Ishikawa (cell line): ENCODE measurements at regions not wholly inside any gene's neighbourhood (a gene's known extent, or its start where the extent isn't known, plus 50 kb on each side); places are given as distances from the start of the nearest gene placed in this dataset.

Experiments used
- CEBPB ChIP-seq: IDR thresholded peaks from 2 replicates; pipeline ENCODE4 v1.6.1; 2012
- CREB1 ChIP-seq: IDR thresholded peaks from 2 replicates; pipeline ENCODE4 v1.6.1; 2012; ENCODE audit warnings: low read depth
- EGR1 ChIP-seq: IDR thresholded peaks from 2 replicates; pipeline ENCODE4 v1.6.1; 2012
- EP300 ChIP-seq: IDR thresholded peaks from 2 replicates; pipeline ENCODE4 v1.6.1; 2012; ENCODE audit warnings: borderline replicate concordance
- FOXM1 ChIP-seq: IDR thresholded peaks from 2 replicates; pipeline ENCODE4 v1.6.1; 2012; ENCODE audit warnings: low read depth, borderline replicate concordance
- MAX ChIP-seq: IDR thresholded peaks from 2 replicates; pipeline ENCODE4 v1.6.1; 2012
- NFIC ChIP-seq: IDR thresholded peaks from 2 replicates; pipeline ENCODE4 v1.6.1; 2012
- RAD21 ChIP-seq: IDR thresholded peaks from 2 replicates; pipeline ENCODE4 v1.6.1; 2012; ENCODE audit warnings: low read depth
- REST ChIP-seq: IDR thresholded peaks from 2 replicates; pipeline ENCODE4 v1.6.1; 2012; ENCODE audit warnings: low read depth, mild to moderate bottlenecking
- TAF1 ChIP-seq: IDR thresholded peaks from 2 replicates; pipeline ENCODE4 v1.6.1; 2012; ENCODE audit warnings: low read depth, mild to moderate bottlenecking
- TCF12 ChIP-seq: IDR thresholded peaks from 2 replicates; pipeline ENCODE4 v1.6.1; 2012; ENCODE audit warnings: low read depth
- TEAD4 ChIP-seq: IDR thresholded peaks from 2 replicates; pipeline ENCODE4 v1.6.1; 2012
- USF1 ChIP-seq: IDR thresholded peaks from 2 replicates; pipeline ENCODE4 v1.6.1; 2012
- YY1 ChIP-seq: IDR thresholded peaks from 2 replicates; pipeline ENCODE4 v1.6.1; 2012; ENCODE audit warnings: low read depth
- ZBTB7A ChIP-seq: IDR thresholded peaks from 2 replicates; pipeline ENCODE4 v1.6.1; 2012; ENCODE audit warnings: low read depth

- no peak for TF ChIP-seq EP300
- TF ChIP-seq CEBPB: no peak
Observed at GRCh38 chr9:129394886-129395279, 216.8 kb upstream of the IER5L start.

- TF ChIP-seq TEAD4 (no peak), EP300 (no peak), CEBPB (no peak), TCF12 (no peak), RAD21 (no peak), YY1 (no peak), REST (no peak), USF1 (no peak), NFIC (no peak), CREB1 (no peak), FOXM1 (no peak), TAF1 (no peak)
Observed at GRCh38 chr9:129394061-129394885, 216.2 kb upstream of the IER5L start.

- no peak for TF ChIP-seq RAD21
- TF ChIP-seq EP300: no peak
- TF ChIP-seq ZBTB7A: no peak
- TF ChIP-seq FOXM1: no peak
- TF ChIP-seq TAF1: no peak
- no peak for TF ChIP-seq REST
- TF ChIP-seq YY1: no peak
- no peak for TF ChIP-seq USF1
- TF ChIP-seq EGR1: no peak
- TF ChIP-seq CREB1: no peak
- no peak for TF ChIP-seq CEBPB
- no peak for TF ChIP-seq TEAD4
- TF ChIP-seq MAX: no peak
Observed at GRCh38 chr9:129393064-129393463, 215.0 kb upstream of the IER5L start.

- no peak for TF ChIP-seq FOXM1
- peak; percentile 56 for TF ChIP-seq REST
- TF ChIP-seq CREB1: no peak
Observed at GRCh38 chr9:129392093-129392541, 214.1 kb upstream of the IER5L start.

GRCh38 chr9:129391221-129391661 lies 213.2 kb upstream of the IER5L start:
- TF ChIP-seq TCF12 (no peak), CREB1 (no peak), RAD21 (no peak), TEAD4 (no peak), USF1 (no peak), MAX (no peak), ZBTB7A (no peak), FOXM1 (no peak), TAF1 (no peak), NFIC (no peak), EP300 (no peak), CEBPB (no peak), REST (no peak), YY1 (no peak), EGR1 (no peak)
